ENCODE measurements at regions not wholly inside any gene's neighbourhood (a gene's known extent, or its start where the extent isn't known, plus 50 kb on each side); places are given as distances from the start of the nearest gene placed in this dataset.
"Not testable (repeated sequence)": the region's sequence is repeated elsewhere in the genome, so short reads cannot be mapped to it uniquely, and the experiment has no call there.

GRCh38 chr16:34062620-34063253 is 603.3 kb downstream of the TP53TG3F start:
- whole genome bisulfite sequencing, 2 experiments (ENCODE audit: insufficient coverage in 2 of 2): 55 to 62% methylated on average over 4 of the region's 4 CpGs
- H3K9me3 ChIP-seq (ENCODE audit: control insufficient read depth, low read length): peaks cover 50% of the 10 kb centered on the region
- H3K4me3 ChIP-seq (ENCODE audit: extremely low read depth, insufficient read depth, low read length, poor library complexity, severe bottlenecking); H3K4me1 ChIP-seq (ENCODE audit: control insufficient read depth, insufficient read depth, low read length, poor library complexity, severe bottlenecking); H3K36me3 ChIP-seq (ENCODE audit: control insufficient read depth, insufficient read depth, low read length); H3K27ac ChIP-seq (ENCODE audit: low read depth, low read length, severe bottlenecking): not testable (repeated sequence)

- H3K27ac ChIP-seq (ENCODE audit: low read depth, low read length, severe bottlenecking); H3K4me1 ChIP-seq (ENCODE audit: control insufficient read depth, insufficient read depth, low read length, poor library complexity, severe bottlenecking); H3K36me3 ChIP-seq (ENCODE audit: control insufficient read depth, insufficient read depth, low read length); H3K4me3 ChIP-seq (ENCODE audit: extremely low read depth, insufficient read depth, low read length, poor library complexity, severe bottlenecking): not testable (repeated sequence)
- 75 to 81% methylated on average over 1 of the region's 1 CpG for WGBS, 2 experiments (ENCODE audit: insufficient coverage in 2 of 2)
- H3K9me3 ChIP-seq (ENCODE audit: control insufficient read depth, low read length): peaks cover 54% of the 10 kb centered on the region
Measured at GRCh38 chr16:34063498-34064157, 604.2 kb downstream of the TP53TG3F start.

- H3K9me3 ChIP-seq (ENCODE audit: control insufficient read depth, low read length): peaks cover 64% of the 10 kb centered on the region
- 61 to 77% methylated on average over 2 of the region's 2 CpGs for WGBS, 2 experiments (ENCODE audit: insufficient coverage in 2 of 2)
- not testable (repeated sequence) for H3K4me1 ChIP-seq (ENCODE audit: control insufficient read depth, insufficient read depth, low read length, poor library complexity, severe bottlenecking); H3K27ac ChIP-seq (ENCODE audit: low read depth, low read length, severe bottlenecking); H3K4me3 ChIP-seq (ENCODE audit: extremely low read depth, insufficient read depth, low read length, poor library complexity, severe bottlenecking); H3K36me3 ChIP-seq (ENCODE audit: control insufficient read depth, insufficient read depth, low read length)
Measured at GRCh38 chr16:34064602-34065001, 605.2 kb downstream of the TP53TG3F start.

GRCh38 chr16:34069731-34070130 is 610.3 kb downstream of the TP53TG3F start:
- H3K9me3 ChIP-seq (ENCODE audit: control insufficient read depth, low read length): peaks cover 50% of the 10 kb centered on the region
- not testable (repeated sequence) for H3K27ac ChIP-seq (ENCODE audit: low read depth, low read length, severe bottlenecking); H3K36me3 ChIP-seq (ENCODE audit: control insufficient read depth, insufficient read depth, low read length); H3K4me3 ChIP-seq (ENCODE audit: extremely low read depth, insufficient read depth, low read length, poor library complexity, severe bottlenecking); H3K4me1 ChIP-seq (ENCODE audit: control insufficient read depth, insufficient read depth, low read length, poor library complexity, severe bottlenecking)
- WGBS, 2 experiments (ENCODE audit: insufficient coverage in 2 of 2): 85 to 86% methylated on average over 18 of the region's 18 CpGs

- H3K9me3 ChIP-seq (ENCODE audit: control insufficient read depth, low read length): peaks cover 74% of the 10 kb centered on the region
- H3K4me3 ChIP-seq (ENCODE audit: extremely low read depth, insufficient read depth, low read length, poor library complexity, severe bottlenecking): no peak overlapping the region
- no peaks in the 10 kb centered on the region for H3K36me3 ChIP-seq (ENCODE audit: control insufficient read depth, insufficient read depth, low read length)
- H3K27ac ChIP-seq (ENCODE audit: low read depth, low read length, severe bottlenecking): no peak overlapping the region
- 82 to 84% methylated on average over 14 of the region's 14 CpGs for WGBS, 2 experiments (ENCODE audit: insufficient coverage in 2 of 2)
- no peaks in the 10 kb centered on the region for H3K4me1 ChIP-seq (ENCODE audit: control insufficient read depth, insufficient read depth, low read length, poor library complexity, severe bottlenecking)
Measured at GRCh38 chr16:34078691-34079090, 619.3 kb downstream of the TP53TG3F start.

- peaks cover 87% of the 10 kb centered on the region for H3K9me3 ChIP-seq (ENCODE audit: control insufficient read depth, low read length)
- WGBS, 2 experiments (ENCODE audit: insufficient coverage in 2 of 2): 60 to 72% methylated on average over 5 of the region's 5 CpGs
- H3K4me1 ChIP-seq (ENCODE audit: control insufficient read depth, insufficient read depth, low read length, poor library complexity, severe bottlenecking); H3K27ac ChIP-seq (ENCODE audit: low read depth, low read length, severe bottlenecking); H3K4me3 ChIP-seq (ENCODE audit: extremely low read depth, insufficient read depth, low read length, poor library complexity, severe bottlenecking); H3K36me3 ChIP-seq (ENCODE audit: control insufficient read depth, insufficient read depth, low read length): not testable (repeated sequence)
Measured at GRCh38 chr16:34085038-34085437, 625.6 kb downstream of the TP53TG3F start.

GRCh38 chr16:34095006-34095405 is 635.6 kb downstream of the TP53TG3F start:
- peaks cover 92% of the 10 kb centered on the region for H3K9me3 ChIP-seq (ENCODE audit: control insufficient read depth, low read length)
- H3K4me3 ChIP-seq (ENCODE audit: extremely low read depth, insufficient read depth, low read length, poor library complexity, severe bottlenecking); H3K27ac ChIP-seq (ENCODE audit: low read depth, low read length, severe bottlenecking); H3K4me1 ChIP-seq (ENCODE audit: control insufficient read depth, insufficient read depth, low read length, poor library complexity, severe bottlenecking); H3K36me3 ChIP-seq (ENCODE audit: control insufficient read depth, insufficient read depth, low read length): not testable (repeated sequence)
- 83 to 88% methylated on average over 14 of the region's 14 CpGs for WGBS, 2 experiments (ENCODE audit: insufficient coverage in 2 of 2)

GRCh38 chr16:34096911-34097310 is 637.5 kb downstream of the TP53TG3F start:
- not testable (repeated sequence) for H3K36me3 ChIP-seq (ENCODE audit: control insufficient read depth, insufficient read depth, low read length); H3K4me3 ChIP-seq (ENCODE audit: extremely low read depth, insufficient read depth, low read length, poor library complexity, severe bottlenecking); H3K4me1 ChIP-seq (ENCODE audit: control insufficient read depth, insufficient read depth, low read length, poor library complexity, severe bottlenecking); H3K27ac ChIP-seq (ENCODE audit: low read depth, low read length, severe bottlenecking)
- WGBS, 2 experiments (ENCODE audit: insufficient coverage in 2 of 2): 65 to 66% methylated on average over 4 of the region's 4 CpGs
- H3K9me3 ChIP-seq (ENCODE audit: control insufficient read depth, low read length): peaks cover 86% of the 10 kb centered on the region

- not testable (repeated sequence) for H3K27ac ChIP-seq (ENCODE audit: low read depth, low read length, severe bottlenecking); H3K36me3 ChIP-seq (ENCODE audit: control insufficient read depth, insufficient read depth, low read length); H3K4me1 ChIP-seq (ENCODE audit: control insufficient read depth, insufficient read depth, low read length, poor library complexity, severe bottlenecking); H3K4me3 ChIP-seq (ENCODE audit: extremely low read depth, insufficient read depth, low read length, poor library complexity, severe bottlenecking)
- peaks cover 86% of the 10 kb centered on the region for H3K9me3 ChIP-seq (ENCODE audit: control insufficient read depth, low read length)
- WGBS, 2 experiments (ENCODE audit: insufficient coverage in 2 of 2): 84 to 85% methylated on average over 3 of the region's 3 CpGs
Measured at GRCh38 chr16:34097326-34097725, 637.9 kb downstream of the TP53TG3F start.

GRCh38 chr16:34098033-34098432 is 638.6 kb downstream of the TP53TG3F start:
- H3K4me3 ChIP-seq (ENCODE audit: extremely low read depth, insufficient read depth, low read length, poor library complexity, severe bottlenecking); H3K27ac ChIP-seq (ENCODE audit: low read depth, low read length, severe bottlenecking); H3K36me3 ChIP-seq (ENCODE audit: control insufficient read depth, insufficient read depth, low read length); H3K4me1 ChIP-seq (ENCODE audit: control insufficient read depth, insufficient read depth, low read length, poor library complexity, severe bottlenecking): not testable (repeated sequence)
- peaks cover 79% of the 10 kb centered on the region for H3K9me3 ChIP-seq (ENCODE audit: control insufficient read depth, low read length)

GRCh38 chr16:34099028-34099427 is 639.6 kb downstream of the TP53TG3F start:
- not testable (repeated sequence) for H3K4me3 ChIP-seq (ENCODE audit: extremely low read depth, insufficient read depth, low read length, poor library complexity, severe bottlenecking); H3K27ac ChIP-seq (ENCODE audit: low read depth, low read length, severe bottlenecking); H3K4me1 ChIP-seq (ENCODE audit: control insufficient read depth, insufficient read depth, low read length, poor library complexity, severe bottlenecking); H3K36me3 ChIP-seq (ENCODE audit: control insufficient read depth, insufficient read depth, low read length)
- 36 to 48% methylated on average over 2 of the region's 2 CpGs for WGBS, 2 experiments (ENCODE audit: insufficient coverage in 2 of 2)
- peaks cover 74% of the 10 kb centered on the region for H3K9me3 ChIP-seq (ENCODE audit: control insufficient read depth, low read length)

Data from mesodermal cell (in vitro differentiated cells).